A549 (cell line): ENCODE measurements at regions not wholly inside any gene's neighbourhood (a gene's known extent, or its start where the extent isn't known, plus 50 kb on each side); places are given as distances from the start of the nearest gene placed in this dataset.

ENCODE experiments used
- GATA3 ChIP-seq: IDR thresholded peaks from 2 replicates; pipeline ENCODE4 v1.6.1; 2012; ENCODE audit warnings: borderline replicate concordance
- HOXB13 ChIP-seq: fragments of 250-450 bp; sonication (Bioruptor Pico); IDR thresholded peaks from 2 replicates; pipeline ENCODE4 v1.5.0; 2020; ENCODE audit warnings: low read depth, mild to moderate bottlenecking, moderate library complexity
- MAX ChIP-seq: IDR thresholded peaks from 2 replicates; pipeline ENCODE4 v1.6.1; 2012
- REST ChIP-seq: fragments of 200-600 bp; sonication (generic); IDR thresholded peaks from 2 replicates; pipeline ENCODE4 v1.6.1; 2016; ENCODE audit warnings: antibody characterized with exemption, mild to moderate bottlenecking, moderate library complexity

- TF ChIP-seq REST (no peak), HOXB13 (CRISPR knock-in tag) (no peak), GATA3 (no peak), MAX (no peak)
These were observed 716.7 kb downstream of the VRK1 start for GRCh38 chr14:97513891-97514290.
